Mesendoderm (in vitro differentiated cells): ENCODE measurements at regions not wholly inside any gene's neighbourhood (a gene's known extent, or its start where the extent isn't known, plus 50 kb on each side); places are given as distances from the start of the nearest gene placed in this dataset.
A peak's percentile ranks its signal among the peaks of the same experiment; 100 is the strongest.

Experiments used
- DNase-seq: peaks from one replicate; pipeline ENCODE4 v3.0.0; 2013
- H2AK5ac ChIP-seq: 2 replicates; pipeline ENCODE4 v1.6.1; 2013; ENCODE audit warnings: low read length, inconsistent platforms
- H2BK120ac ChIP-seq: 2 replicates; pipeline ENCODE4 v1.6.1; 2013; ENCODE audit warnings: low read depth, mild to moderate bottlenecking, low read length, moderate library complexity, mixed read lengths
- H2BK15ac ChIP-seq: replicated peaks from 2 replicates; pipeline ENCODE4 v1.6.1; 2013; ENCODE audit warnings: low read depth, mild to moderate bottlenecking, moderate library complexity
- H2BK5ac ChIP-seq: 2 replicates; pipeline ENCODE4 v1.6.1; 2013; ENCODE audit warnings: low read length, inconsistent platforms
- H3K18ac ChIP-seq: 2 replicates; pipeline ENCODE4 v1.6.1; 2013; ENCODE audit warnings: mild to moderate bottlenecking, low read length, mixed read lengths
- H3K23ac ChIP-seq: one replicate; pipeline ENCODE4 v1.6.1; 2013; ENCODE audit warnings: low read length
- H3K27ac ChIP-seq: 2 replicates; pipeline ENCODE4 v1.5.1; 2013; ENCODE audit warnings: low read depth, mild to moderate bottlenecking, inconsistent platforms, low read length, moderate library complexity
- H3K27me3 ChIP-seq: 2 replicates; pipeline ENCODE4 v1.6.1; 2013; ENCODE audit warnings: low read length, control low read depth, mild to moderate bottlenecking, inconsistent platforms; ENCODE audit not compliant: insufficient read depth, poor library complexity
- H3K36me3 ChIP-seq: 2 replicates; pipeline ENCODE4 v1.6.1; 2013; ENCODE audit warnings: low read length, inconsistent platforms; ENCODE audit not compliant: control insufficient read depth, insufficient read depth
- H3K4ac ChIP-seq: one replicate; pipeline ENCODE4 v1.6.1; 2013; ENCODE audit warnings: low read depth, mild to moderate bottlenecking, low read length, moderate library complexity
- H3K4me1 ChIP-seq: 2 replicates; pipeline ENCODE4 v1.6.1; 2013; ENCODE audit warnings: low read depth, low read length, inconsistent platforms; ENCODE audit not compliant: control insufficient read depth
- H3K4me2 ChIP-seq: 2 replicates; pipeline ENCODE4 v1.6.1; 2013; ENCODE audit warnings: low read length
- H3K4me3 ChIP-seq: 2 replicates; pipeline ENCODE4 v1.5.1; 2013; ENCODE audit warnings: mild to moderate bottlenecking, low read length
- H3K56ac ChIP-seq: one replicate; pipeline ENCODE4 v1.6.1; 2013; ENCODE audit warnings: low read length
- H3K79me1 ChIP-seq: 2 replicates; pipeline ENCODE4 v1.6.1; 2013; ENCODE audit warnings: low read length, inconsistent platforms
- H3K79me2 ChIP-seq: 2 replicates; pipeline ENCODE4 v1.6.1; 2013; ENCODE audit warnings: mild to moderate bottlenecking, low read length; ENCODE audit not compliant: control insufficient read depth, insufficient read depth
- H3K9ac ChIP-seq: 2 replicates; pipeline ENCODE4 v1.6.1; 2013; ENCODE audit warnings: low read length, inconsistent platforms
- H4K5ac ChIP-seq: one replicate; pipeline ENCODE4 v1.6.1; 2013; ENCODE audit warnings: low read length
- H4K8ac ChIP-seq: one replicate; pipeline ENCODE4 v1.6.1; 2013; ENCODE audit warnings: low read depth, mild to moderate bottlenecking, control low read depth, low read length, moderate library complexity
- WGBS: extraction: QIAGEN DNeasy Blood & Tissue Kit; methylation state at CpG from one replicate; pipeline ENCODE4 v1.1.7; 2013; ENCODE audit warnings: low lambda C conversion rate, missing lambda C conversion rate; ENCODE audit not compliant: insufficient coverage; ENCODE audit errors: extremely low coverage; 5-methylcytosine and 5-hydroxymethylcytosine counted together

DNA sequence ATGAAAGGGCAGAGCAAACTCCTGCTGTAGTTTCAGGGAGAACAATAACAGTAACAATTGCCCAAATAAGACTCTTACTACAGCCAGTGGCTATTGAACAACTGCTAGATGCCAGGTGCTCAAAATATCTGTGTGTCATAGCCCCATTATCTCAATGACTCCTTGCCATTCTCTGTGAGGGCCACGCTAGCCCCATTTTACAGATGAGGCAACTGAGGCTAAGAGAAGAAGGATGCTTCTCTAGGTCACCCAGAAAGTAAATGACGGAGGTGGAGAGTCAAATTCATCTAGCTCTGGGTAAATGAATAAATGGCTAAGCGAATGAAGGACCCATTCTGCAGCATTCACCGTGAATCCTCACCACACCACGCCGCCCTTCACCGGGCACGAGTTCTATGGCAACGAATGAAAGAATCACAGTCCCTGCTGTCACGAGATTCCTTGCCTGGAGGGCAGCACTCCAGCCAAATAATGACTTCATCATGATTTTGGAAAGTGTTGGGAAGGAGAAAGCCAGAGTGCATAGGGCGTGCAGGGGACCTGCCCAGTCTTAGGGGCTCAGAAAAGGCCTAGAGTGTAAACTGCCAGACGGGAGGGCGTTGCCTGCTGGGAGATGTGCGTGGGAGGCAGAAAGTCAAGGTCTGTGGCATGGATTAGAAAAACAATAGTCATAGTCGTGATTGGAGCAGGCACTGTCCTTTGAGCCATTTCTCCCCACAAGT, 147.2 kb downstream of the C9orf50 start:
- Histone ChIP-seq H3K23ac (no peak overlapping the region), H3K36me3 (no peaks in the 10 kb centered on the region), H2BK15ac (no peak overlapping the region), H4K5ac (no peak overlapping the region), H3K9ac (no peak overlapping the region), H3K4me1 (no peaks in the 10 kb centered on the region), H3K56ac (no peak overlapping the region), H3K79me1 (no peaks in the 10 kb centered on the region), H3K4me3 (no peak overlapping the region), H2BK120ac (no peak overlapping the region), H4K8ac (no peak overlapping the region), H2AK5ac (no peak overlapping the region), H2BK5ac (no peak overlapping the region), H3K27me3 (no peaks in the 10 kb centered on the region), H3K27ac (no peak overlapping the region), H3K18ac (no peak overlapping the region), H3K4me2 (no peak overlapping the region), H3K79me2 (no peaks in the 10 kb centered on the region), H3K4ac (no peak overlapping the region)
- DNase-seq, result no peak
- no CpG with 5 or more reads among the region's 15 CpGs for WGBS

DNA sequence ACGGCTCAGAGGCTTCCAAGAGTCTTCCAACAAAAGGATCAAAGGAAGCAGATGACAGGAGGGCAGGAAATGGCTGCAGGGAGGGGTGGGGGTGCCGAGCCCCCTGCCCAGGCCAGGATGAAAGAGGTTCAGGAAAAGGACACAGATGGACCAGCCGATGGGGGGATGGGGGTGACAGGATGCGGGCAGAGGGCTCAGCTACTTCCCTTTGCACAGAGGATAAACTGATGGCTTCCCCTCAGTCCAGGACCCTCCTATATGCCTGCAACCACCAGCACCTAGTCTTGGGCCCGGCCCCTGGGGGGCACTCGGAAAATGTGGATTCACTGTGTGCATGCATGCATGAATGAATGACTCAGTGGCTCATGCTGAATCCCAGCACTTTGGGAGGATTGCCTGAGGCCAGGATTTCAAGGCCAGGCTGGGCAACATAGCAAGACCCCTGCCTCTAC, 148.2 kb downstream of the C9orf50 start:
- Histone ChIP-seq H3K79me1 (no peaks in the 10 kb centered on the region), H3K79me2 (no peaks in the 10 kb centered on the region), H4K8ac (no peak overlapping the region), H3K4me1 (no peaks in the 10 kb centered on the region), H3K27me3 (no peaks in the 10 kb centered on the region), H2BK15ac (no peak overlapping the region), H3K4ac (no peak overlapping the region), H4K5ac (no peak overlapping the region), H3K4me3 (no peak overlapping the region), H3K56ac (no peak overlapping the region), H3K9ac (no peak overlapping the region), H3K27ac (no peak overlapping the region), H2AK5ac (no peak overlapping the region), H3K18ac (no peak overlapping the region), H3K4me2 (no peak overlapping the region), H2BK5ac (no peak overlapping the region), H3K23ac (no peak overlapping the region), H2BK120ac (no peak overlapping the region), H3K36me3 (no peaks in the 10 kb centered on the region)
- WGBS, result no CpG with 5 or more reads among the region's 6 CpGs
- DNase-seq, result no peak

DNA sequence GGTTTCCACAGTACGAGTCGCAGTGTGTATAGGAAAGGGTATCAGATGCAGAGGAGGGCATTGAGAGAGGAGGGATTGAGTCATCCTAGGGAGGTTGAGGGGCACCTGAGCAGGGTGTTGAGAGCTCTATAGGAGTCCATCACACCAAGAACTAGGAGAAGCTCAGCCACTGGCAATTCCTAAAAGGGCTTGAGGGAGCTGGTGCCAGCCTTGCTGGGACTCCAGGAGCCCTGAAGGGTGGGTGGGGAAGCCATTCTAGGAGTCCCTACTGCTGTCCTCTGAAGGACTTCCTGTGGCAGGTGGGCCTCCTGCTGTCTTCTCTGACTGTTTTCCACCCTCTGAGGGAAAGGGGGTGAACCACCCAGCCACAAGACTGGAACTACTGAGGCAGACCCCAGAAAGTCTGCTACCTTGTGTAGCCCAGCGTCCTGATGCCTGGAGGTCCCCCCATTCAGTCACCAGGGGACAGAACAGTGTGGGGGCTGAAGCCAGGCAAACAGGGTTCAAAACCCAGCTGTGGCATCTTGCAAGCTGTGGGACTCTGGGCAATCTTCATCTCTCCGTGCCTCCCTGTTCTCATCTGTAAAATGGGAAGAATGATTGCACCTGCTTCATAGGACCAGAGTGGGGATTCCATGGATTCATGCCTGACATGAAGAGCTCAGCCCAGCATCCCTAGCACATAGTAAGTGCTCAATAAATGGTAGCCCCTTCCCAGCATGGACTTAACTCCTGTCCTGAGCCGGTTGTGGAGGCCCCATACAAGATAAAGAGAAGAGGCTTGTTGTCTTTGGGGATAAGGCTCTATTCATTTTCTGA, 149.5 kb downstream of the C9orf50 start:
- Histone ChIP-seq H3K23ac (no peak overlapping the region), H3K4ac (no peak overlapping the region), H4K8ac (no peak overlapping the region), H3K36me3 (no peaks in the 10 kb centered on the region), H3K4me1 (no peaks in the 10 kb centered on the region), H3K4me3 (no peak overlapping the region), H2BK120ac (no peak overlapping the region), H3K27ac (no peak overlapping the region), H3K9ac (no peak overlapping the region), H3K79me1 (no peaks in the 10 kb centered on the region), H3K56ac (no peak overlapping the region), H4K5ac (no peak overlapping the region), H2BK15ac (no peak overlapping the region), H2AK5ac (no peak overlapping the region), H3K27me3 (no peaks in the 10 kb centered on the region), H2BK5ac (no peak overlapping the region), H3K4me2 (no peak overlapping the region), H3K79me2 (no peaks in the 10 kb centered on the region), H3K18ac (no peak overlapping the region)
- no peak for DNase-seq
- no CpG with 5 or more reads among the region's 5 CpGs for WGBS

DNA sequence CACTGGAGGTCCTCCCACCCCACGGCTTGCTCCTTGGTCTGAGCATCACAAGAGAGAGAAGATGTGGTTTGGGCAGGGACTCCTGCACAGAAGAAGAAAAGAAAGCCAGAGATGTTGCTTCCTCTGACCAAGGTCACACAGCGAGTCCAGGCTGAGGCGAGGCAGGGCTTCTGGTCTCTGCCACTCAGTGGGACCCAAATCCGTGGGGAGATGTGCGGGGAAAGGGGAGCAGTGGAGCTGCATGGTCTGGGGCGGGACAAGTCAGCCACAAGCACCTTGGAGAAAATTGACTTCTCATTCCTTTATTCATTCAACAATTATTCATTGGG, 150.9 kb downstream of the C9orf50 start:
- no peak overlapping the region for H2BK120ac ChIP-seq
- no peak for DNase-seq
- no peak overlapping the region for H3K4ac ChIP-seq
- H3K4me2 ChIP-seq, result no peak overlapping the region
- no peaks in the 10 kb centered on the region for H3K79me1 ChIP-seq
- H3K27me3 ChIP-seq, result no peaks in the 10 kb centered on the region
- no CpG with 5 or more reads among the region's 6 CpGs for WGBS
- no peaks in the 10 kb centered on the region for H3K4me1 ChIP-seq
- no peak overlapping the region for H2BK5ac ChIP-seq
- H2AK5ac ChIP-seq, result no peak overlapping the region
- no peak overlapping the region for H3K18ac ChIP-seq
- H3K23ac ChIP-seq, result no peak overlapping the region
- H3K36me3 ChIP-seq, result no peaks in the 10 kb centered on the region
- H2BK15ac ChIP-seq, result no peak overlapping the region
- H4K8ac ChIP-seq, result no peak overlapping the region
- H3K4me3 ChIP-seq, result no peak overlapping the region
- no peak overlapping the region for H4K5ac ChIP-seq
- H3K79me2 ChIP-seq, result no peaks in the 10 kb centered on the region
- H3K9ac ChIP-seq, result no peak overlapping the region
- no peak overlapping the region for H3K56ac ChIP-seq
- H3K27ac ChIP-seq, result no peak overlapping the region

DNA sequence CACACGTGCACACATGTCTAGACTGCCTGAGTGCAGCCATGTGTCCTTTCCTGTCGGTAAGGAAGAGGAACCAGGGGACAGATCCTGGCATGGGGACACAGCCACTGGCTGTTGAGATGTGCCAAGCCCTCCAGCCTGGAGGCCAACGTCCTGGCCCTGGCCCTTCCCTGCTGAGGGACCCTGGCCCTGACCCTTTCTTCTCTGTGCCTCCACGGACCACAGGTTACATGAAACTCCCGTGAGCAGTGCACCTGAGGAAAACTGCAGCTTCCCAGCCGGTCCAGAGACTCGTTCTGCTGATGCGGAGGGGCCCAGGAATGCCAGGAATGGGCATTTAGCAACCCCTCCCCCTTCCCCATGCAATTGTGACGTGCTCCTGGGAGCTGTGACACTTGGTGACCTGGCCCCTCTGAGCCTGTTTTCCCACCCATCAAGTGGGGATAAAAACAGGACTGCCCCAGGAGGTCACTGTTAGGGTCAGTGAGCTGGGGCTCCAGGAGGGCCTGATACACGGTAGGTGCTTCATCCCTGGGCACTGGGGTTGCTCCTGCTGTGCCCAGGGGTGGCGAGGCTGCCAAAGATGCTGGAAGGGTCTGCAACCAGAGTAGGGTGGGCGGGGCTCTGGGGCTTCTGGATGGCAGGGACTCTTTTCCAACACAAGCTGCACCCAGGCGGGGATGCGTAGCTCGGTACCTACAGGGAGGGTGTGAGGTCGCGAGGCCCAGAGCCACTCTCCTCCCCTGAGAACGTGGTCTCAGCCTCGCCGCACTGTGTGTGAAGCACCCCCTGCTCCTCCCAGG, 151.5 kb downstream of the C9orf50 start:
- Histone ChIP-seq H2AK5ac (no peak overlapping the region), H3K27ac (no peak overlapping the region)
- DNase-seq, result peak; percentile 92

More for the DNA sequence above, 151.5 kb downstream of the C9orf50 start:
- Histone ChIP-seq H2BK120ac (no peak overlapping the region), H2BK15ac (no peak overlapping the region), H3K4me2 (no peak overlapping the region), H3K23ac (peak overlapping the region; percentile 48), H3K9ac (no peak overlapping the region), H3K27me3 (no peaks in the 10 kb centered on the region), H3K4ac (no peak overlapping the region), H3K36me3 (no peaks in the 10 kb centered on the region), H3K4me3 (no peak overlapping the region), H3K18ac (no peak overlapping the region), H4K5ac (no peak overlapping the region), H4K8ac (no peak overlapping the region), H3K79me2 (no peaks in the 10 kb centered on the region), H2BK5ac (no peak overlapping the region), H3K56ac (peak overlapping the region; percentile 42), H3K79me1 (no peaks in the 10 kb centered on the region), H3K4me1 (no peaks in the 10 kb centered on the region)
- WGBS, result no CpG with 5 or more reads among the region's 20 CpGs
